H9 (cell line): ENCODE measurements at regions not wholly inside any gene's neighbourhood (a gene's known extent, or its start where the extent isn't known, plus 50 kb on each side); places are given as distances from the start of the nearest gene placed in this dataset.

Experiments
- DNase-seq: peaks from one replicate; pipeline ENCODE4 v3.0.0-alpha.2; 2017
- H2AFZ ChIP-seq: one replicate; pipeline ENCODE4 v1.6.1; 2013; ENCODE audit warnings: mild to moderate bottlenecking, low read length, control low read depth, moderate library complexity
- H2AK5ac ChIP-seq: 2 replicates; pipeline ENCODE4 v1.6.1; 2013; ENCODE audit warnings: low read length, control low read depth, mixed read lengths; ENCODE audit not compliant: insufficient read length
- H2BK120ac ChIP-seq: one replicate; pipeline ENCODE4 v1.6.1; 2013; ENCODE audit warnings: low read depth, mild to moderate bottlenecking, low read length, control low read depth, inconsistent platforms; ENCODE audit not compliant: poor library complexity, severe bottlenecking
- H2BK12ac ChIP-seq: 2 replicates; pipeline ENCODE4 v1.6.1; 2013; ENCODE audit warnings: low read length, control low read depth, mixed read lengths, low read depth; ENCODE audit not compliant: insufficient read length
- H2BK15ac ChIP-seq: 2 replicates; pipeline ENCODE4 v1.6.1; 2013; ENCODE audit warnings: low read depth, low read length, control low read depth
- H2BK20ac ChIP-seq: one replicate; pipeline ENCODE4 v1.6.1; 2013; ENCODE audit warnings: low read depth, mild to moderate bottlenecking, low read length, control low read depth, inconsistent platforms; ENCODE audit not compliant: poor library complexity, severe bottlenecking
- H2BK5ac ChIP-seq: 2 replicates; pipeline ENCODE4 v1.6.1; 2013; ENCODE audit warnings: low read length, control low read depth, mixed read lengths; ENCODE audit not compliant: insufficient read length
- H3K14ac ChIP-seq: 2 replicates; pipeline ENCODE4 v1.6.1; 2013; ENCODE audit warnings: low read length, control low read depth; ENCODE audit not compliant: insufficient read depth
- H3K18ac ChIP-seq: 2 replicates; pipeline ENCODE4 v1.6.1; 2013; ENCODE audit warnings: low read depth, mild to moderate bottlenecking, mixed read lengths, low read length, control low read depth; ENCODE audit not compliant: insufficient read length
- H3K23ac ChIP-seq: 2 replicates; pipeline ENCODE4 v1.6.1; 2013; ENCODE audit warnings: low read length, control low read depth, mixed read lengths, low read depth; ENCODE audit not compliant: insufficient read length
- H3K23me2 ChIP-seq: 2 replicates; pipeline ENCODE4 v1.6.1; 2013; ENCODE audit warnings: low read depth, mild to moderate bottlenecking, mixed read lengths, low read length, control low read depth; ENCODE audit not compliant: insufficient read length, poor library complexity, severe bottlenecking
- H3K27ac ChIP-seq: 2 replicates; pipeline ENCODE4 v1.5.1; 2013; ENCODE audit warnings: low read length, control low read depth, mixed read lengths, low read depth; ENCODE audit not compliant: insufficient read length
- H3K27me3 ChIP-seq: 2 replicates; pipeline ENCODE4 v1.6.1; 2013; ENCODE audit warnings: low read length, control low read depth, inconsistent platforms; ENCODE audit not compliant: insufficient read depth
- H3K4ac ChIP-seq: 2 replicates; pipeline ENCODE4 v1.6.1; 2013; ENCODE audit warnings: low read depth, mild to moderate bottlenecking, control low read depth, inconsistent platforms, low read length, moderate library complexity
- H3K4me1 ChIP-seq: 2 replicates; pipeline ENCODE4 v1.6.1; 2013; ENCODE audit warnings: low read length, control low read depth, inconsistent platforms; ENCODE audit not compliant: insufficient read depth
- H3K4me2 ChIP-seq: 2 replicates; pipeline ENCODE4 v1.6.1; 2013; ENCODE audit warnings: low read length, control low read depth, mixed read lengths; ENCODE audit not compliant: insufficient read length, insufficient read depth
- H3K56ac ChIP-seq: 2 replicates; pipeline ENCODE4 v1.6.1; 2013; ENCODE audit warnings: low read depth, mild to moderate bottlenecking, mixed read lengths, low read length, control low read depth; ENCODE audit not compliant: insufficient read length
- H3K79me1 ChIP-seq: 2 replicates; pipeline ENCODE4 v1.6.1; 2013; ENCODE audit warnings: low read depth, mild to moderate bottlenecking, moderate library complexity, low read length, control low read depth, inconsistent platforms; ENCODE audit not compliant: insufficient read depth, poor library complexity, severe bottlenecking
- H3K79me2 ChIP-seq: 2 replicates; pipeline ENCODE4 v1.6.1; 2013; ENCODE audit warnings: low read length, control low read depth, inconsistent platforms; ENCODE audit not compliant: insufficient read depth
- H3K9ac ChIP-seq: 2 replicates; pipeline ENCODE4 v1.6.1; 2013; ENCODE audit warnings: low read length, control low read depth, mixed read lengths; ENCODE audit not compliant: insufficient read length; ENCODE audit errors: extremely low read depth
- H3K9me3 ChIP-seq: one replicate; pipeline ENCODE4 v1.6.1; 2013; ENCODE audit warnings: low read depth, low read length, inconsistent platforms; ENCODE audit not compliant: control insufficient read depth
- H3T11ph ChIP-seq: one replicate; pipeline ENCODE4 v1.6.1; 2013; ENCODE audit warnings: mild to moderate bottlenecking, low read length, control low read depth, inconsistent platforms
- H4K20me1 ChIP-seq: one replicate; pipeline ENCODE4 v1.6.1; 2013; ENCODE audit not compliant: control insufficient read depth, insufficient read length, insufficient read depth
- H4K5ac ChIP-seq: 2 replicates; pipeline ENCODE4 v1.6.1; 2013; ENCODE audit warnings: low read depth, mild to moderate bottlenecking, mixed read lengths, low read length, control low read depth; ENCODE audit not compliant: insufficient read length
- H4K8ac ChIP-seq: replicated peaks from 2 replicates; pipeline ENCODE4 v1.6.1; 2013; ENCODE audit warnings: low read length, control low read depth, mixed read lengths, low read depth; ENCODE audit not compliant: insufficient read length
- H4K91ac ChIP-seq: 2 replicates; pipeline ENCODE4 v1.6.1; 2013; ENCODE audit warnings: low read depth, mild to moderate bottlenecking, moderate library complexity, mixed read lengths, low read length, control low read depth; ENCODE audit not compliant: insufficient read length
- H3K27ac Mint-ChIP-seq, 3 experiments: 2 replicates in 2 of 3; 3 replicates in 1 of 3; pipeline ENCODE4 v1.8.0; 2020 to 2021; ENCODE audit warnings: mixed read lengths in 3 of 3, mild to moderate bottlenecking in 1 of 3, moderate library complexity in 1 of 3
- H3K27me3 Mint-ChIP-seq: 2 replicates; pipeline ENCODE4 v1.8.0; 2021; ENCODE audit warnings: low read depth, mild to moderate bottlenecking, moderate library complexity, mixed read lengths
- H3K36me3 Mint-ChIP-seq, 3 experiments: 2 replicates in 2 of 3; 3 replicates in 1 of 3; pipeline ENCODE4 v1.8.0; 2020 to 2021; ENCODE audit warnings: low read depth in 3 of 3, mixed read lengths in 3 of 3; ENCODE audit not compliant: insufficient read depth in 1 of 3
- H3K4me1 Mint-ChIP-seq, 2 experiments: 2 replicates each; pipeline ENCODE4 v1.8.0; 2020; ENCODE audit warnings: mixed read lengths in 2 of 2
- H3K4me3 Mint-ChIP-seq, 2 experiments: 2 replicates in 1 of 2; 3 replicates in 1 of 2; pipeline ENCODE4 v1.8.0; 2020 to 2021; ENCODE audit warnings: mild to moderate bottlenecking in 2 of 2, mixed read lengths in 2 of 2, moderate library complexity in 1 of 2
- H3K9me3 Mint-ChIP-seq, 2 experiments: 2 replicates in 1 of 2; 3 replicates in 1 of 2; pipeline ENCODE4 v1.8.0; 2020; ENCODE audit warnings: mild to moderate bottlenecking in 2 of 2, mixed read lengths in 2 of 2, moderate library complexity in 1 of 2
- CTCF ChIP-seq: fragments of 200-600 bp; sonication (generic); conservative IDR thresholded peaks from 3 replicates; pipeline ENCODE4 v1.8.0; 2021; ENCODE audit warnings: antibody characterized with exemption, mild to moderate bottlenecking
- WGBS: extraction: QIAGEN DNeasy Blood & Tissue Kit; methylation state at CpG from one replicate; pipeline ENCODE4 v1.1.7; 2013; ENCODE audit warnings: missing lambda C conversion rate, low lambda C conversion rate, mixed read lengths; ENCODE audit not compliant: insufficient read length; ENCODE audit errors: extremely low coverage; 5-methylcytosine and 5-hydroxymethylcytosine counted together

- no peak overlapping the region for H2BK5ac ChIP-seq
- Mint-ChIP-seq H3K4me3 (no peak overlapping the region), H3K4me1 (no peaks in the 10 kb centered on the region), H3K27ac (no peak overlapping the region), H3K36me3 (no peaks in the 10 kb centered on the region), H3K9me3 (0 out of 5 replicates have a peak, but pooled peaks cover 0 to 3% of the 10 kb centered on the region in 2 experiments), H3K27me3 (peaks cover 8% of the 10 kb centered on the region)
- no peak overlapping the region for H3K4me2 ChIP-seq
- no peak overlapping the region for H3K4ac ChIP-seq
- H3K27me3 ChIP-seq: no peaks in the 10 kb centered on the region
- no peak overlapping the region for H3K27ac ChIP-seq
- no peaks in the 10 kb centered on the region for H3K9me3 ChIP-seq
- H2BK15ac ChIP-seq: no peak overlapping the region
- no peaks in the 10 kb centered on the region for H3K79me1 ChIP-seq
- no peak for TF ChIP-seq CTCF
- H2AK5ac ChIP-seq: no peak overlapping the region
- no peak overlapping the region for H3K14ac ChIP-seq
- H3K18ac ChIP-seq: no peak overlapping the region
- H2BK20ac ChIP-seq: no peak overlapping the region
- H3K4me1 ChIP-seq: no peaks in the 10 kb centered on the region
- H4K91ac ChIP-seq: no peak overlapping the region
- no peak overlapping the region for H4K5ac ChIP-seq
- H2AFZ ChIP-seq: no peak overlapping the region
- no peak overlapping the region for H3T11ph ChIP-seq
- H4K8ac ChIP-seq: no peak overlapping the region
- WGBS: no CpG with 5 or more reads among the region's 3 CpGs
- no peak overlapping the region for H3K23ac ChIP-seq
- no peak for DNase-seq
- H3K9ac ChIP-seq: no peak overlapping the region
- H3K79me2 ChIP-seq: no peaks in the 10 kb centered on the region
- no peak overlapping the region for H2BK12ac ChIP-seq
- H3K23me2 ChIP-seq: no peaks in the 10 kb centered on the region
- H2BK120ac ChIP-seq: no peak overlapping the region
- H3K56ac ChIP-seq: no peak overlapping the region
- H4K20me1 ChIP-seq: no peaks in the 10 kb centered on the region
These were observed 529.5 kb upstream of the RBFOX1 start for GRCh38 chr16:6803176-6803575.
